ENCODE measurements at regions not wholly inside any gene's neighbourhood (a gene's known extent, or its start where the extent isn't known, plus 50 kb on each side); places are given as distances from the start of the nearest gene placed in this dataset.

DNA sequence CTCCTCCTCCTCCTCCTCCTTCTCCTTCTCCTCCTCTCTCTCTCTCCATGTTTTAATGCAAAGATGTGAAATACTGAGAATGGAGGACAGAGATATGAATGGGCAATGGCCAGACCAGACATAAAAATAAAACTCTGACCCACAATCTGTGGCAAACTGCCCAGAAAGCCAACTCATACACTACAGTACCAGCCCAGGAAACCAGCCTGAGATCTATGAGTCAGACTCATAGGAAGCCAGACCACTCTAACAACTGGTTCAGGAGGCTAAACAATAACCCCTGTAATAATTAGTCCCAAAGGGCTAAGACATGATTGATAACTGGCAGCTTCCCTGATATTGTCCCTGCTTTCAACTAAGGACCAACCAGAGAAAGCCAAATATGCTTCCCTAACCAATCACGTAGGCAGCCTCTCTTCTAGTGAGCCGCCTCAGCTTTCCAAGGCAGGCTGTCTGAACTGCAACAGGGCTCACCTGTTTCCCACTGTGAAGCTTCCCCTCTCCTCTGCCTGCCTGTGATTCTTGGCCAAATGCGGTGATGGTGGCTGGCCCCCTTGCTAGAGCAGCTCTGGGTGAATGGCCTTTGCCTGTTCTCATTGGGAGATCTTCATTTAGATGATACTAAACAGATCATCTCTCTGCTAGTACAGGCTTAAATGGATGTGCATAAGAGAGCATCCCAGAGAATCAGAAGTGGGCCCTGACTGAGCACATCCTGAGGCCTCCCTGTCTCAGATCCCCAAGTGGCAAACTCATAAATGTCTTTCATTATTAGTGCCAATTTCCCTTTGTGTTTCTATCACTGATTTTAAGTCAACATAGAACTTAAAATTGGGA lies 817.6 kb downstream of the TNS3 start:
- TF ChIP-seq, protein P1, sequence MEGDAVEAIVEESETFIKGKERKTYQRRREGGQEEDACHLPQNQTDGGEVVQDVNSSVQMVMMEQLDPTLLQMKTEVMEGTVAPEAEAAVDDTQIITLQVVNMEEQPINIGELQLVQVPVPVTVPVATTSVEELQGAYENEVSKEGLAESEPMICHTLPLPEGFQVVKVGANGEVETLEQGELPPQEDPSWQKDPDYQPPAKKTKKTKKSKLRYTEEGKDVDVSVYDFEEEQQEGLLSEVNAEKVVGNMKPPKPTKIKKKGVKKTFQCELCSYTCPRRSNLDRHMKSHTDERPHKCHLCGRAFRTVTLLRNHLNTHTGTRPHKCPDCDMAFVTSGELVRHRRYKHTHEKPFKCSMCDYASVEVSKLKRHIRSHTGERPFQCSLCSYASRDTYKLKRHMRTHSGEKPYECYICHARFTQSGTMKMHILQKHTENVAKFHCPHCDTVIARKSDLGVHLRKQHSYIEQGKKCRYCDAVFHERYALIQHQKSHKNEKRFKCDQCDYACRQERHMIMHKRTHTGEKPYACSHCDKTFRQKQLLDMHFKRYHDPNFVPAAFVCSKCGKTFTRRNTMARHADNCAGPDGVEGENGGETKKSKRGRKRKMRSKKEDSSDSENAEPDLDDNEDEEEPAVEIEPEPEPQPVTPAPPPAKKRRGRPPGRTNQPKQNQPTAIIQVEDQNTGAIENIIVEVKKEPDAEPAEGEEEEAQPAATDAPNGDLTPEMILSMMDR (IDR thresholded peaks at IDR 0.05), result no peak
- peak in 1 of 2 donors; percentile 57 for TF ChIP-seq POLR2AphosphoS5 (IDR thresholded peaks at IDR 0.05; ENCODE audit: insufficient read depth in 1 of 2, low read depth in 1 of 2)
